KOPT-K1 (cell line): ENCODE measurements at regions not wholly inside any gene's neighbourhood (a gene's known extent, or its start where the extent isn't known, plus 50 kb on each side); places are given as distances from the start of the nearest gene placed in this dataset.
A peak's percentile ranks its signal among the peaks of the same experiment; 100 is the strongest.
"Not testable (repeated sequence)": the region's sequence is repeated elsewhere in the genome, so short reads cannot be mapped to it uniquely, and the experiment has no call there.

Source experiments
- H3K27ac ChIP-seq: fragments of 200-600 bp; sonication (generic); 2 replicates; pipeline ENCODE4 v1.5.1; 2016; ENCODE audit warnings: antibody characterized with exemption, mild to moderate bottlenecking, low read depth, low read length; ENCODE audit not compliant: poor library complexity, severe bottlenecking
- H3K36me3 ChIP-seq: fragments of 200-600 bp; sonication (generic); 2 replicates; pipeline ENCODE4 v1.5.1; 2017; ENCODE audit warnings: antibody characterized with exemption, mild to moderate bottlenecking, low read length, moderate library complexity; ENCODE audit not compliant: insufficient read depth
- H3K9me3 ChIP-seq: fragments of 200-600 bp; sonication (generic); 2 replicates; pipeline ENCODE4 v1.5.1; 2017; ENCODE audit warnings: antibody characterized with exemption, low read length, mild to moderate bottlenecking; ENCODE audit not compliant: insufficient read depth, poor library complexity, severe bottlenecking

DNA sequence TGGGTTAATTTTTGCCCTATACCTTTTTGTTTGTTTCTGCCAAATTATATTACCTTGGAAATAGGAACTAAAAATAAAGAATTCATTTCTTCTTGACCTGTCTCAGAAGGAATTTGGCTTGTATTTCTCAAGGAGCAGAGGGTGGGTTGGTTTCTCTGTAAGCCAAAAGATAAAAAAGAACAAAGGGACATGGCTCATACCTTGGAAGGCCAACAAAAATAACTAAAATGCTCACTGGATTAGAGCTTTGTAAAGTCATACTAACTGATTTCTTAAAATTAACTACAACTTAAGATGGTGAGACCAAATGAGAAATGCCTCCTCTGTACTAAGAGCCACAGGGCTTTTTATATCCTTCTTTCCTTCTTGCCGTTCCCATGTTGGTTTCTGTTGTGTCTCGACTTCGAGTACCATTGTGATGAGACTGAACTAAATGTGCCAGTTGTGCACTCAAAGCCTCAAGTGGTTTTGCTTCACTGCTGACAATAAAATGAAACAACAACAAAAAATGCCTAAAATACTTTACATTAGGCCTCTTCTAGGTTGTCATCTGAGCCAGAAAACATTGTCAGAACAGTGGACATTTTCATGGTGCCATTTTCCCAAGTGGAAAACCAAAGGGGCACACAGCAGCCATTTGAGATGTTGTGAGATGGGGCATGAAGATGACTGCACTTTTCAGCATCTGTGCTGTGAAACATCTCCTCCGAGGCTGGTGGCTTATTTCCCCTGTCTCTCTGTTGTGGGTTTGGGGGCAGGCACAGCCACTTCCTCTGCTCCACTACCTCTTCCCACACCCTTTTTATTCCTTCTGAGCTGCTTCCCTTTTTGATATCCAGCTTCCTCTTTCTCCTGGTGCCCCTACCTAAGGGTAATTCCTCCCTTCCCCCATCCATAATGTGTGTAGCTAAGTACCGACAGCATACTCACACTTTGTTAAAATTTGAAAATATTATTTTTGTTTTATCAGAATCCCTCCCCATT, 51.8 kb upstream of the AGR3 start:
- Histone ChIP-seq H3K36me3 (no peaks in the 10 kb centered on the region), H3K9me3 (no peaks in the 10 kb centered on the region), H3K27ac (peak overlapping the region; percentile 59)

DNA sequence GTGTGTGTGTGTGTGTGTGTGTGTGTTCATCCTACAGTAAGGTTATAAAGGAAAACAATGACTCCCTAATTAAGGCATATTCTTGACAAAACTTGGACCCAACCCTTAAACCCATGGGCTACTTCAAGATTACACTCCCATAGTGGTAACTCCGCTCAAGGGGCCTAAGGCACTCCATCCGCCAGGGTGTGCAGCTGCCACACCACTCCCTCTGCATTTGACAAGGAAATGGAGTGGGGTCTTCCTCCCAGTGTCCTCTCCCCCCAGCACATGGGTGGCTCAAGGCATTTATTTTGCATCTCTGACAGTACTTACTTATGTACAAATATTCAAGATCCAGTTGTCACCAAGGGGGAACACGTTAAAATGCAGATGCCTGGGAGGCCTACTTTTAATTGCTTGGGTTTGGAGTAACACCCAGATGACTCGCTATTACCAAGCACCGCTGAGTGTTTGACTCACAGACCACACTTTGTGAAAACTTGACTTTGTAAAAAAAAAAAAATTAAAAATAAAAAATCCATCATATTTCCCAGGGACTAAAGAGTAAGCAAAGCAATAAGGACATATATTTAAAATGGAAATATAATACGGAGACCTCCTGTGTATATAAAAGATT, 53.0 kb upstream of the AGR3 start:
- no peak overlapping the region for H3K27ac ChIP-seq
- H3K9me3 ChIP-seq = no peaks in the 10 kb centered on the region
- no peaks in the 10 kb centered on the region for H3K36me3 ChIP-seq

DNA sequence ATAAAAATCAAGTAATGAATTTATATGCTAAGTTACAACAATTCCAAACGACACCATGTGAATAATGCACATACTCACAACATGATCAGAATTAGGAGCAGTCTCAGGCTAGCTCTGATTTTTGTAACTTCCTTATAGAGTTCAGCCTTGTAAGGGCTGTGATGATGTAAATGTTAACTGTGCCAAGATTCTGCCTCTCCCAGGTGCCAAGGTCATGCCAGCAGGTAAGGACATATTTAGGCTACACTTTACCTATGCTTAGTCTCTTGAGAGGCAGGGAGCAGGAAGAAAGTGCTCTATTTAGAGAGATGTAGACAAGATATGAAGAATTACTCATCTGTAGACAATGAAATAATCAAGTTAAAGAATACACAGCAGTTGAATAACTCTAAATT, 53.6 kb upstream of the AGR3 start:
- Histone ChIP-seq H3K36me3 (no peaks in the 10 kb centered on the region), H3K27ac (no peak overlapping the region), H3K9me3 (no peaks in the 10 kb centered on the region)

DNA sequence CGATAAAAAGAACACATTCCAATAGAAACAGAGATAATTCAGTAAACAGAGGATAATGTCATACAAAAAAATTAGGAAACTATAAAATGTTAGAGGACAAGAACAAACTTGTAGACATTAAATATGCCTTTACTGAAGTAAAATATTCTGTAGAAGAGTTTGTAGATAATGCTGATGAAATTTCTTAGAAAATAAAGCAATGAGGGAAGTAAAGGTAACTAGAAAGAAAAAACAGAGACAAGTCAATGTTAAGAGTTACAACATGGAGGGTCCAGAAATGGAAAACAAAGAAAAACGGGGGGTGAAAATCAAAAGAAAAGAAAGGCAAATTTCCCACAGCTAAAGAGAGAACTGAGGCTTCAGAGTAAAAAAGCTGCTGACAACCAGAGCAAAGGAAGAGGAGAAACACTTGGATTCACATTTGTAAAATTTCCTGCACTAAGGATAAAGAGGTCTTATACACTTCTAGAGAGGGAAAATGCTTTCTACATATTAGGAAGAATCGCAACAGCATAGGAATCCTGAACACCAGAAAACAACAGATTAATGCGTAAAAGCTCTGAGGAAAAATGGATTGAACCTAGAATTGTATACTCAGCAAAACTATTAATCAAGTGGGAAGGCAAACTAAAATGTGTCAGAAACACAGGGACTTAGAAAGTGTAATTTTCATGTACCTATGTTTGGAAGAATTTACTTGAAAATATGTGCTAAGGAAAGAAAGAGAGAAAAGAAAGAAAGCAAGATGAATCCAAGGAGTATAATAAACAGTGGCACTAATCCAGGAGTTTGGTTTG, 55.0 kb upstream of the AGR3 start:
- no peaks in the 10 kb centered on the region for H3K36me3 ChIP-seq
- H3K9me3 ChIP-seq = no peaks in the 10 kb centered on the region
- H3K27ac ChIP-seq = no peak overlapping the region

DNA sequence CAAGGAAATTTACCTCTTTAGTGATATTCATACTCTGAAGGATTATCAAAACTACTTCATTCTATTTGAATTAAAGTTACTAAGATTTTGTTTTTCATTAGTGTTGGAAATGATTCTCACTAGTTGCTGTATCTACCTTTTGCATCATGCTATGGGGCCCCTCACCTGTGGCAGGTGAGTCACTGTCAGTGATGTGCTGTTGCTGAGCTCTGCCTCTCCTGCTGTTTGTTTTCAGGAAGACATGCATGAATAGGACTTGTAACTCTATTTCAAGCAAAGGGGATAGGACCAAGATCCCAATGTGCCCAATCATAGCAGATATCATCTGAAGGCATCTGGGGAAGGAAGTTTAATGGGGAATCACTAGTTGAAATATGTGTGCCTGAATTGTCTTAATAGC, 57.4 kb upstream of the AGR3 start:
- H3K9me3 ChIP-seq = peaks cover 6% of the 10 kb centered on the region
- H3K27ac ChIP-seq = no peak overlapping the region
- no peaks in the 10 kb centered on the region for H3K36me3 ChIP-seq

DNA sequence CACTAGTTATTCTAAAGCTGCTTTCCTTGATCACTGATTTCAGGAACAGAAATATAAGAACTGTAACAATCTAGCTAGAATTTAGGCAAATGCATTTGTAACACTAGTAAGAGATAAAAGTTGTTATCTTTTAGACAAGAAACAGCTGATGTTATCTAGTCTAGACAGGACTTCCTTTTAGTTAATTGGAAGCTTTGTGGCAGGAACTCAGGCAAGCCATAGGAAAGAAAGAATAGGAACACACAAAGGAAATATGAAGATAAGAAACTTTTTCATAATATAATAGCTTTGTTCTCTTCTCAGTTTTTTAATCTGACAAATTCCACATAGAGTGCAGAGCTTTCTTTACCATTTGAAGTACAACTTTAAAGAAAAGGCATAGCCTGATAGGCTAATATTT, 59.0 kb upstream of the AGR3 start:
- no peak overlapping the region for H3K27ac ChIP-seq
- H3K36me3 ChIP-seq = no peaks in the 10 kb centered on the region
- H3K9me3 ChIP-seq = peaks cover 21% of the 10 kb centered on the region

DNA sequence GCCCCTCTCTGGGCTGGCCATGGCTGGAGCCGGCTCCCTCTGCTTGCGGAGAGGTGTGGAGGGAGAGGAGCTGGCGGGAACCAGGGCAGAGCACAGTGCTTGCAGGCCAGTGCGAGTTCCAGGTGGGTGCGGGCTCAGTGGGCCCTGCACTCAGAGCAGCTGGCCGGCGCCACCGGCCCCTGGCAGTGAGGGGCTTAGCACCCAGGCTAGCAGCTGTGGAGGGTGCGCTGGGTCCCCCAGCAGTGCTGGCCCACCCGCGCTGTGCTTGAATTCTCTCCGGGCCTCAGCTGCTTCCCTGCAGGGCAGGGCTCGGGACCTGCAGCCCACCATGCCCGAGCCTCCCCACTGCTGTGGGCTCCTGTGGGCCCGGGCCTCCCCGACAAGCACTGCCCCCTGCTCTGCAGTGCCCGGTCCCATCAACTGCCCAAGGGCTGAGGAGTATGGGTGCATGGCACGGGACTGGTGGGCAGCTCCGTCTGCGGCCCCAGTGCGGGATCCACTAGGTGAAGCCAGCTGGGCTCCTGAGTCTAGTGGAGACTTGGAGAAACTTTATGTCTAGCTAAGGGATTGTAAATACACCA, 61.2 kb upstream of the AGR3 start:
- Histone ChIP-seq H3K9me3 (peaks cover 34% of the 10 kb centered on the region), H3K27ac (no peak overlapping the region), H3K36me3 (no peaks in the 10 kb centered on the region)

DNA sequence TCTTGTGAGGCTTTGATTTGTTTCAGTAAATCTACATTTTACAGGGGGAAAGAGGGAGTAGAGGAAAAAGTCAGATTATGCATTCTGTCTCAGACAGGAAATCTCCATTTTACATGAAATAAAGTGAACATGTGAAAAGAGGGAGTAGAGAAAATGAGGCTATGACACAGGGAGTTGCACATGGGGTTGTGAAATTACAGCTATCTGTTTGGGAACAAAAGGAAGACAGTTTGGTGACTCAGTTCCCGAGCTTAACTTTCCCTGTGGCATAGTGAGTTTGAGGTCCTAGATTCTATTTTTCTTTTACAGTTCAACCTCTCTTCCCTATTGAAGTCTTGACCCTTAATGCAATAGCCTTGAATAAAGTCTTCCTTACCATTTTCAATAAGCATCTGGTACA, 63.2 kb upstream of the AGR3 start:
- Histone ChIP-seq H3K9me3 (peaks cover 47% of the 10 kb centered on the region), H3K27ac (no peak overlapping the region), H3K36me3 (no peaks in the 10 kb centered on the region)

DNA sequence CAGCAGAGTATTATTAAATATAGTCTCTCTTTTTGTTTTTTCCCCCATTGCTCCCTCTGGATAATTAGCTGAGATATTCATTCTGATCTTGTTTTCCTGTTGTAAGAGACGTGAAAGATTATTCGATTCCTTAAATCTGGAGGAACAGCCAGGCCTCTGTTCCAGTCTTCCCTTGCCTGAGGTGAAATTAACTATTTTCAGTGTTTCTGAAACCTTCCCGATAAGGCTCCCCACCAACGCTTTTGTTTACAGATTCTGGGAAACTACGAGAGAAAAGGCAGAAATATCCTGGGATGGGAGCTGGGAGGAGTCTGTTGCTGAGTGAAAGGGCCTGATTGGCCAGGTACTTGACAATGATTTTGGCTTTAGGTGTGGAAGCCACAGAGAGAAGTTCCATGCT, 63.6 kb upstream of the AGR3 start:
- Histone ChIP-seq H3K27ac (no peak overlapping the region), H3K36me3 (no peaks in the 10 kb centered on the region), H3K9me3 (peaks cover 47% of the 10 kb centered on the region)

DNA sequence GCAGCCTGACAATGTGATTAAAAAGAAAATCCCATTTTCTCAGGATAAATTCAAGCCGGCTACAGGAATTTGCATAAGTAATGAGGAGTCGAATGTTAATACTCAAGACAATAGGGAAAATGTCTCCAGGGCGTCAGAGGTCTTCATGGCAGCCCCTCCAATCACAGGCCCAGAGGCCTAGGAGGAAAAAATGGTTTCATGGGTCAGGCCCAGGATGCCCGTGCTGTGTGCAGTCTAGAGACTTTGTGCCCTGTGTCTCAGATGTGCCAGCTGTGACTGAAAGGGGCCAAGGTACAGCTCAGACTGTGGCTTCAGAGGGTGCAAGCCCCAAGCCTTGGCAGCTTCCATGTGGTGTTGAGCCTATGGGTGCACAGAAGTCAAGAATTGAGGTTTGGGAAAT, 66.3 kb upstream of the AGR3 start:
- H3K9me3 ChIP-seq = peaks cover 47% of the 10 kb centered on the region
- not testable (repeated sequence) for H3K27ac ChIP-seq, H3K36me3 ChIP-seq

DNA sequence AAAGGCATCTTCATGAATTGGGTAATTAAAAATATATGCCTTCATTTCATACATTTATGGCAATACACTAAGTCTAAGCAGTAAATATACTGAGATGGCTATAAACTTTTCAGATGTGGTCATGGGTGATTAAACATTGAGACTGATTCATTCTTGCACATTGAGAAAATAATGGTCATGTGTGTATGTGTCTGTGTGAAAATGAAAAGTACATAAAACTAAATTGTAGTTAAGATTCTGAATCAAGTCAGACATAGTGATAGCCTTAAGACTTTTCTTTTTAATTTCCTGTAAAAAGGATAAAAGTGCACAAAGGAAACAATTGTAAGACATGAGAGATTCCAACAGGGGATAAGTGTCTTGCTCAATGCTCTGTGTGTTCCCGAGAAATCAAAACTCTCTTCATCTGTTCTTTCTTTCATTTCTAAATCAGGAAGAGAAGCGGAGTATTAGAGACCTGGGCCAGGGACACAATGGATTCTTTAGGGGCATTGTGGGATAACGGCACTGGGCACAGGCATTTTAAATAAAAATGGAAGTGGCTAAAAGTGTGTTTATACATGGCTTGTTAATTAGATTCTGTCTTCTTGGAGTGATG, 69.8 kb upstream of the AGR3 start:
- no peak overlapping the region for H3K27ac ChIP-seq
- no peaks in the 10 kb centered on the region for H3K36me3 ChIP-seq
- H3K9me3 ChIP-seq = peaks cover 26% of the 10 kb centered on the region

DNA sequence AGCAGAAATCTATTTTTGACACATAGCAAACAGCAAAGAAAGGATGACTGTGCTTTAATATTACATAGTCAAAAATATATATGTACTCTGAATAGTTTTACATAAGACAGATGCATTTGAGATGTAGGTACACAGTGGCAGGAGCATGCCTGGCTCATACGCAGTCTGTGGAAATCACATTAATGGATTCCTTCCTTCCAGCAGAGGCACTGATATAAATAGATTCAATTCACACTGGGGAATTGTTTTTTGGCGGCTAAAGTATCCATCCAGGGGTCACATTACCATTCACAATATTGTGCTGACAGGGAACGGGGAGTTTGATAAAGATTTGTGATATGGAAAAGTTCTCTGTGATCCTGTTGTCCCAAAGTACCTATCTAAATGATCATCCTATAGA, 72.5 kb upstream of the AGR3 start:
- H3K36me3 ChIP-seq = no peaks in the 10 kb centered on the region
- H3K27ac ChIP-seq = no peak overlapping the region
- H3K9me3 ChIP-seq = peaks cover under 1% of the 10 kb centered on the region

DNA sequence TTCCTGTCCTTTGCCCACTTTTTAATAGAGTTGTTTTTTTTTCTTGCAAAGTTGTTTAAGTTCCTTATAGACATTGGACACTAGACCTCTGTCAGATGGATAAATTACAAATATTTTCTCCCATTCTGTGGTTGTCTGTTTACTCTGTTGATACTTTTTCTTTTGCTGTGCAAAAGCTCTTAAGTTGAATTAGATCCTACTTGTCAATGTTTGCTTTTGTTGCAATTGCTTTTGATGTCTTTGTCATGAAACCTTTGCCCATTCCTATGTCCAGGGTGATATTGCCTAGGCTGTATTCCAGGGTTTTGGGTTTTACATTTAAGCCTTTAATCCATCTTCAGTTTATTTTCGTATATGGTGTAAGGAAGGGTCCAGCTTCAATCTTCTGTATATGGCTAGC, 76.9 kb upstream of the AGR3 start:
- Histone ChIP-seq H3K27ac (no peak overlapping the region), H3K36me3 (no peaks in the 10 kb centered on the region), H3K9me3 (no peaks in the 10 kb centered on the region)

DNA sequence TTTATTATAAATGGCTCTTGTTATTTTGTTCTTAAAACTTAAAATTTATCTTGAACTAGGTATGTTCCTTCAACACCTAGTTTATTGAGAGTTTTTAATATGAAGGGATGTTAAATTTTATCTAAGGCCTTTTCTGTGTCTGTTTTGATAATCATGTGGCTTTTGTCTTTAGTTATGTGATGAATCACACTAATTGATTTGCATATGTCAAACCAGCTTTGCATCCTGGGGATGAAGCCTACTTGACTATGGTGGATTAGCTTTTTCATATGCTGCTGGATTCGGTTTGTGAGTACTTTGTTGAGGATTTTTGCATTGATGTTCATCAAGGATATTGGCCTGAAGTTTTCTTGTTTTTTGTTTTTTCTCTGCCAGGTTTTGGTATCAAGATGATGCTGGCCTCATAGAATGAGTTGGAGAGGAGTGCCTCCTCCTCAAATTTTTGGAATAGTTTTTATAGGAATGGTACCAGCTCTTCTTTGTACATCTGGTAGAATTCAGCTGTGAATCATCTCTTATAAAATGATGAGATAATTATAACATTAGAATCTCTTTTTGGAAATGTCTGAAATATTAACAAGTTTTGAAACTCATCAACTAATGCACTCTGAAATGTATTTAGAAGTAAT, 78.7 kb upstream of the AGR3 start:
- Histone ChIP-seq H3K9me3 (peaks cover 2% of the 10 kb centered on the region), H3K27ac (no peak overlapping the region), H3K36me3 (no peaks in the 10 kb centered on the region)
